OCI-LY7 (cell line): ENCODE measurements at regions not wholly inside any gene's neighbourhood (a gene's known extent, or its start where the extent isn't known, plus 50 kb on each side); places are given as distances from the start of the nearest gene placed in this dataset.

ENCODE experiments used
- EZH2phosphoT487 ChIP-seq: fragments of 200-600 bp; sonication (generic); IDR thresholded peaks from 2 replicates; pipeline ENCODE4 v1.6.1; 2018; ENCODE audit warnings: low read depth, borderline replicate concordance, mild to moderate bottlenecking, mixed run types, antibody characterized with exemption, low read length, moderate library complexity, mixed read lengths
- TF ChIP-seq, protein P1 (sequence below): fragments of 200-600 bp; sonication (generic); conservative IDR thresholded peaks from 2 replicates; pipeline ENCODE4 v1.5.1; 2014; ENCODE audit warnings: mild to moderate bottlenecking, antibody characterized with exemption, low read length, moderate library complexity, mixed read lengths

DNA sequence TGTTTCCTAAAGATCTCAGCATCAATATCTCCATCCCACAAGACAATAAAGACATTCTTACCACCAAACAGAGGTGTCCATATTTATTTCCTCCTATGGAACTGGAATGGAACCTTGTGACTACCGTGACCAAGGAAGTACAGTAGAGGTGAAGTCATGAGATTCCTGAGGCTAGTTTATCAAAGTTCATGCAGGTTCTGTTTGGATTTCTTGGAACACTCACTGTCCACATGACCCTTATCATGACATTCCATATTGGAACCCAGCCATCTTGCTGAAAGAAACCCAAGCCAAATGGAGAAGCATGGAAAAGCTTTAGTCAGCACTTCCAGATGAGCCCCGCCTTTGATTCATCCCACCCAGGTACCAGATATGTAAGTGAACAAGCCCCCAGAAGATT lies 516.0 kb upstream of the POU3F3 start:
- TF ChIP-seq, protein P1, sequence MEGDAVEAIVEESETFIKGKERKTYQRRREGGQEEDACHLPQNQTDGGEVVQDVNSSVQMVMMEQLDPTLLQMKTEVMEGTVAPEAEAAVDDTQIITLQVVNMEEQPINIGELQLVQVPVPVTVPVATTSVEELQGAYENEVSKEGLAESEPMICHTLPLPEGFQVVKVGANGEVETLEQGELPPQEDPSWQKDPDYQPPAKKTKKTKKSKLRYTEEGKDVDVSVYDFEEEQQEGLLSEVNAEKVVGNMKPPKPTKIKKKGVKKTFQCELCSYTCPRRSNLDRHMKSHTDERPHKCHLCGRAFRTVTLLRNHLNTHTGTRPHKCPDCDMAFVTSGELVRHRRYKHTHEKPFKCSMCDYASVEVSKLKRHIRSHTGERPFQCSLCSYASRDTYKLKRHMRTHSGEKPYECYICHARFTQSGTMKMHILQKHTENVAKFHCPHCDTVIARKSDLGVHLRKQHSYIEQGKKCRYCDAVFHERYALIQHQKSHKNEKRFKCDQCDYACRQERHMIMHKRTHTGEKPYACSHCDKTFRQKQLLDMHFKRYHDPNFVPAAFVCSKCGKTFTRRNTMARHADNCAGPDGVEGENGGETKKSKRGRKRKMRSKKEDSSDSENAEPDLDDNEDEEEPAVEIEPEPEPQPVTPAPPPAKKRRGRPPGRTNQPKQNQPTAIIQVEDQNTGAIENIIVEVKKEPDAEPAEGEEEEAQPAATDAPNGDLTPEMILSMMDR: no peak
- TF ChIP-seq EZH2phosphoT487: no peak
